WTC11 (cell line): ENCODE measurements at regions not wholly inside any gene's neighbourhood (a gene's known extent, or its start where the extent isn't known, plus 50 kb on each side); places are given as distances from the start of the nearest gene placed in this dataset.

Source experiments
- ATAC-seq: fragments of 200-7000 bp; cut with Tn5 transposase; 2 replicates; pipeline ENCODE4 v1.10.0; 2021; ENCODE audit warnings: mild to moderate bottlenecking, moderate library complexity
- CTCF ChIA-PET: fragments of 300-600 bp; sonication (Branson Sonifier 250); formaldehyde crosslinking; loops from one replicate; lab custom pipeline; 2021; ENCODE audit warnings: antibody characterized with exemption; lab: Charles Lee
- POLR2A ChIA-PET: fragments of 350-600 bp; sonication (Branson Sonifier 250); formaldehyde crosslinking; loops from one replicate; lab custom pipeline; 2021; ENCODE audit warnings: antibody characterized with exemption; lab: Charles Lee
- DNase-seq: peaks from one replicate; pipeline ENCODE4 v3.0.0; 2021; ENCODE audit warnings: low spot score
- H3K27ac Mint-ChIP-seq: 2 replicates; pipeline ENCODE4 v1.8.0; 2021; ENCODE audit warnings: mixed read lengths
- H3K27me3 Mint-ChIP-seq: 2 replicates; pipeline ENCODE4 v1.8.0; 2021; ENCODE audit warnings: low read depth, mild to moderate bottlenecking, moderate library complexity, mixed read lengths
- H3K36me3 Mint-ChIP-seq: 2 replicates; pipeline ENCODE4 v1.8.0; 2021; ENCODE audit warnings: mixed read lengths
- H3K4me1 Mint-ChIP-seq: 2 replicates; pipeline ENCODE4 v1.8.0; 2022; ENCODE audit warnings: mixed read lengths
- H3K4me3 Mint-ChIP-seq: 2 replicates; pipeline ENCODE4 v1.8.0; 2021; ENCODE audit warnings: mild to moderate bottlenecking, moderate library complexity, mixed read lengths
- H3K9me3 Mint-ChIP-seq: 2 replicates; pipeline ENCODE4 v1.8.0; 2021; ENCODE audit warnings: mixed read lengths
- CBFB ChIP-seq: sonication (generic); formaldehyde crosslinking; IDR thresholded peaks from 2 replicates; pipeline ENCODE4 v1.8.1; 2022; ENCODE audit warnings: mild to moderate bottlenecking, low read depth, missing genetic modification reagents
- CREM ChIP-seq: sonication (generic); formaldehyde crosslinking; IDR thresholded peaks from 2 replicates; pipeline ENCODE4 v1.8.1; 2022; ENCODE audit warnings: mild to moderate bottlenecking, missing genetic modification reagents, moderate library complexity
- E2F5 ChIP-seq: sonication (generic); formaldehyde crosslinking; IDR thresholded peaks from 2 replicates; pipeline ENCODE4 v1.8.1; 2022; ENCODE audit warnings: mild to moderate bottlenecking, moderate library complexity, missing genetic modification reagents
- KAT7 ChIP-seq: sonication (generic); formaldehyde crosslinking; IDR thresholded peaks from 2 replicates; pipeline ENCODE4 v1.8.1; 2023; ENCODE audit warnings: missing genetic modification reagents, mild to moderate bottlenecking, borderline replicate concordance
- MXD4 ChIP-seq: fragments of 250-450 bp; sonication (Bioruptor Pico); IDR thresholded peaks from 2 replicates; pipeline ENCODE4 v1.8.0; 2021; ENCODE audit warnings: mild to moderate bottlenecking, moderate library complexity, borderline replicate concordance
- MYBL2 ChIP-seq: sonication (generic); formaldehyde crosslinking; IDR thresholded peaks from 2 replicates; pipeline ENCODE4 v1.8.1; 2023; ENCODE audit warnings: mild to moderate bottlenecking, moderate library complexity, missing genetic modification reagents
- NR3C1 ChIP-seq: sonication (generic); formaldehyde crosslinking; conservative IDR thresholded peaks from 2 replicates; pipeline ENCODE4 v1.8.1; 2023; ENCODE audit warnings: low read depth, mild to moderate bottlenecking, missing genetic modification reagents
- OVOL2 ChIP-seq: fragments of 250-450 bp; sonication (Bioruptor Pico); IDR thresholded peaks from 2 replicates; pipeline ENCODE4 v1.9.0; 2021; ENCODE audit warnings: mild to moderate bottlenecking, borderline replicate concordance
- TP53 ChIP-seq: sonication (generic); formaldehyde crosslinking; IDR thresholded peaks from 2 replicates; pipeline ENCODE4 v1.8.1; 2023; ENCODE audit warnings: mild to moderate bottlenecking, missing genetic modification reagents
- ZNF232 ChIP-seq: sonication (generic); formaldehyde crosslinking; IDR thresholded peaks from 2 replicates; pipeline ENCODE4 v1.8.0; 2022; ENCODE audit warnings: mild to moderate bottlenecking, missing genetic modification reagents
- ZNF317 ChIP-seq: sonication (generic); formaldehyde crosslinking; IDR thresholded peaks from 2 replicates; pipeline ENCODE4 v1.8.1; 2023; ENCODE audit warnings: low read depth, mild to moderate bottlenecking, moderate library complexity, missing genetic modification reagents, borderline replicate concordance
- ZNF423 ChIP-seq: fragments of 250-450 bp; sonication (Bioruptor Pico); IDR thresholded peaks from 2 replicates; pipeline ENCODE4 v2.1.2; 2022; ENCODE audit warnings: mild to moderate bottlenecking, moderate library complexity
- ZNF512 ChIP-seq: sonication (generic); formaldehyde crosslinking; IDR thresholded peaks from 2 replicates; pipeline ENCODE4 v1.8.1; 2022; ENCODE audit warnings: missing genetic modification reagents, borderline replicate concordance
- ZNF532 ChIP-seq: fragments of 250-450 bp; sonication (Bioruptor Pico); IDR thresholded peaks from 2 replicates; pipeline ENCODE4 v1.9.0; 2021; ENCODE audit warnings: mild to moderate bottlenecking, borderline replicate concordance
- TF ChIP-seq, protein P1 (sequence below): sonication (generic); formaldehyde crosslinking; IDR thresholded peaks from 2 replicates; pipeline ENCODE4 v1.8.1; 2022; ENCODE audit warnings: low read depth, missing genetic modification reagents, borderline replicate concordance
- TF ChIP-seq, protein P2 (sequence below): fragments of 250-450 bp; sonication (Bioruptor Pico); conservative IDR thresholded peaks from 2 replicates; pipeline ENCODE4 v1.9.0; 2021; ENCODE audit warnings: mild to moderate bottlenecking
- TF ChIP-seq, protein P3 (sequence below): sonication (generic); formaldehyde crosslinking; conservative IDR thresholded peaks from 2 replicates; pipeline ENCODE4 v1.8.1; 2023; ENCODE audit warnings: mild to moderate bottlenecking, low read depth, missing genetic modification reagents, moderate library complexity

DNA sequence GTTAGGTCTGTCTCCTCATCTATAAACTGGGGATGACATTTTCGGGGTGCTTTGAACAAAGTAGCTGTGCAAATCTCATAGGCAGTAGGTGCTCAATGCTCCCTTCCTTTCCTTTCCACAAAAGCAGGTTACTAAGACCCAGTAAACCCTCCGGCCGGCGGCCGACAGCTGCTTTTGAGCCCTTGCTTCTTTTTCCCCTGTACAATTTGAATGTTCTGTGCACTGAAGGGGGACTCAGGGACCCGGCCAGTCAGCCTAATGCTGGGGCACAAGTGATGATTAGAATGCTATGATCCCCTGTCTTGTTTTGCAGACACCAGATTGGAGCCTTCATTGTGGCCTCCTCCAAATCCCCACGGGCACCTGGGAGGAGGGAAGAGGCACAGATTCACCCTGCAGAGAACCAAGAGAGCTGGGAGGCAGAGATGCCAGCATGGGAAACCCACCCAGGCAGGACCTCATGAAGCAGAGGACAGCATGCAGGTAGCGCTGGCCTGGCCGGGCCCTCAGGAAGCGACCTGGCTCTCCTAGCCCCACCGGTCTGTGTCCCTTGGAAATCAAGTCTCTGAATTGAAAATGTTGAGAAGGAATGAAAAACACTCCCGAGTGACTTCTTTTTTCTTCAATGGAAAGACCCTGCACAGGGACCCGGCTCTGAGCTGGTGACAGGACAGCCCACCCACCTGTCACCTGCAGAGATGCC is 128.6 kb upstream of the HDAC4 start (continued):
- TF ChIP-seq, protein P1, sequence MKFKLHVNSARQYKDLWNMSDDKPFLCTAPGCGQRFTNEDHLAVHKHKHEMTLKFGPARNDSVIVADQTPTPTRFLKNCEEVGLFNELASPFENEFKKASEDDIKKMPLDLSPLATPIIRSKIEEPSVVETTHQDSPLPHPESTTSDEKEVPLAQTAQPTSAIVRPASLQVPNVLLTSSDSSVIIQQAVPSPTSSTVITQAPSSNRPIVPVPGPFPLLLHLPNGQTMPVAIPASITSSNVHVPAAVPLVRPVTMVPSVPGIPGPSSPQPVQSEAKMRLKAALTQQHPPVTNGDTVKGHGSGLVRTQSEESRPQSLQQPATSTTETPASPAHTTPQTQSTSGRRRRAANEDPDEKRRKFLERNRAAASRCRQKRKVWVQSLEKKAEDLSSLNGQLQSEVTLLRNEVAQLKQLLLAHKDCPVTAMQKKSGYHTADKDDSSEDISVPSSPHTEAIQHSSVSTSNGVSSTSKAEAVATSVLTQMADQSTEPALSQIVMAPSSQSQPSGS (CRISPR knock-in tag) = no peak
- no peak for TF ChIP-seq ZNF532 (CRISPR knock-in tag)
- no peak for TF ChIP-seq OVOL2 (CRISPR knock-in tag)
- no peak for TF ChIP-seq NR3C1
- TF ChIP-seq, protein P2, sequence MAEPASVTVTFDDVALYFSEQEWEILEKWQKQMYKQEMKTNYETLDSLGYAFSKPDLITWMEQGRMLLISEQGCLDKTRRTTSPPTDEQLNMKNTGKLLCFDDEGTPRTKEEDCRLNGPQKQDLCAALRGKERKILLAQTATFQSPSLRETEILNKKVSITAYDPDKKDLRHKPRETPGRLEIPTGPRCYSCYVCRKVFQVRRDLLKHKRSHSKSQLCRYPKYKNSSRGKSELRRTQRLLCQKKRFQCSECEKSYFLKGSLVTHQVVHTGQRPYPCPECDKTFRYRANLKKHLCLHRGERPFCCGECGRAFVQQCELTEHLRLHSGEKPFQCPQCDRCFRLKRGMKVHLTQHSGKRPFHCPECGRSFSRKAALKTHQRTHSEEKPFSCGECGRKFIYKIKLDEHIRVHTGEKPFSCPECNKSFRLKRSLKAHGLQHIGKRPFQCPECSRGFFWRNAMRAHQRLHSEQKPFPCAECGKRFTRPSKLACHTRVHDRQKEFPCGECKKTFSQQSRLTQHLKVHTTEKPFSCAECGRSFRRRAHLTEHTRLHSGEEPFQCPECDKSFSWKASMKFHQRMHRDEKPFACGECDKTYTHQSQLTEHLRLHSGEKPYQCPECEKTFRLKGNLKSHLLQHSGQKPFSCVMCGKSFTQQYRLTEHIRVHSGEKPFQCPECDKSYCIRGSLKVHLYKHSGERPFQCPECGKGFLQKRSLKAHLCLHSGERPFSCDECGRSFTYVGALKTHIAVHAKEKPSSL (CRISPR knock-in tag) = no peak
- TF ChIP-seq CBFB (CRISPR knock-in tag) = no peak
- TF ChIP-seq TP53 = no peak

- CTCF ChIA-PET = interaction anchor here (1.4 kb wide), 1 partner anchor 10 kb away, joined by 3 read pairs; no protein-coding TSS in a partner anchor
- no peaks in the 10 kb centered on the region for H3K4me1 Mint-ChIP-seq
- DNase-seq = no peak
- ATAC-seq = no peak
- H3K27me3 Mint-ChIP-seq = peaks cover 4% of the 10 kb centered on the region; the same call in 1 of the 2 replicates
- H3K36me3 Mint-ChIP-seq = no peaks in the 10 kb centered on the region
- peaks cover 3% of the 10 kb centered on the region; the same call in 1 of the 2 replicates for H3K9me3 Mint-ChIP-seq
- H3K27ac Mint-ChIP-seq = no peak overlapping the region
- no peak overlapping the region for H3K4me3 Mint-ChIP-seq
- POLR2A ChIA-PET = no interaction called here
- no peak for TF ChIP-seq MXD4 (CRISPR knock-in tag)
- no peak for TF ChIP-seq CREM (CRISPR knock-in tag)
- TF ChIP-seq ZNF232 (CRISPR knock-in tag) = no peak
- no peak for TF ChIP-seq KAT7 (CRISPR knock-in tag)
- TF ChIP-seq ZNF532 (CRISPR knock-in tag) = no peak
- TF ChIP-seq E2F5 = no peak
- TF ChIP-seq, protein P3, sequence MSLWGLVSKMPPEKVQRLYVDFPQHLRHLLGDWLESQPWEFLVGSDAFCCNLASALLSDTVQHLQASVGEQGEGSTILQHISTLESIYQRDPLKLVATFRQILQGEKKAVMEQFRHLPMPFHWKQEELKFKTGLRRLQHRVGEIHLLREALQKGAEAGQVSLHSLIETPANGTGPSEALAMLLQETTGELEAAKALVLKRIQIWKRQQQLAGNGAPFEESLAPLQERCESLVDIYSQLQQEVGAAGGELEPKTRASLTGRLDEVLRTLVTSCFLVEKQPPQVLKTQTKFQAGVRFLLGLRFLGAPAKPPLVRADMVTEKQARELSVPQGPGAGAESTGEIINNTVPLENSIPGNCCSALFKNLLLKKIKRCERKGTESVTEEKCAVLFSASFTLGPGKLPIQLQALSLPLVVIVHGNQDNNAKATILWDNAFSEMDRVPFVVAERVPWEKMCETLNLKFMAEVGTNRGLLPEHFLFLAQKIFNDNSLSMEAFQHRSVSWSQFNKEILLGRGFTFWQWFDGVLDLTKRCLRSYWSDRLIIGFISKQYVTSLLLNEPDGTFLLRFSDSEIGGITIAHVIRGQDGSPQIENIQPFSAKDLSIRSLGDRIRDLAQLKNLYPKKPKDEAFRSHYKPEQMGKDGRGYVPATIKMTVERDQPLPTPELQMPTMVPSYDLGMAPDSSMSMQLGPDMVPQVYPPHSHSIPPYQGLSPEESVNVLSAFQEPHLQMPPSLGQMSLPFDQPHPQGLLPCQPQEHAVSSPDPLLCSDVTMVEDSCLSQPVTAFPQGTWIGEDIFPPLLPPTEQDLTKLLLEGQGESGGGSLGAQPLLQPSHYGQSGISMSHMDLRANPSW = no peak
- no peak for TF ChIP-seq ZNF423
- TF ChIP-seq ZNF512 (CRISPR knock-in tag) = no peak
- TF ChIP-seq MYBL2 = no peak
- TF ChIP-seq ZNF317 (CRISPR knock-in tag) = no peak
These were observed 128.1 kb upstream of the HDAC4 start for GRCh38 chr2:239528883-239529282.
